ENCODE measurements at regions not wholly inside any gene's neighbourhood (a gene's known extent, or its start where the extent isn't known, plus 50 kb on each side); places are given as distances from the start of the nearest gene placed in this dataset.

- H3K9me3 ChIP-seq (ENCODE audit: control insufficient read depth, insufficient read depth, low read length) = no peaks in the 10 kb centered on the region
- no peak overlapping the region for H2BK20ac ChIP-seq (ENCODE audit: low read depth, low read length)
- no peak overlapping the region for H2BK5ac ChIP-seq (ENCODE audit: low read depth, low read length, poor library complexity, severe bottlenecking)
- no peak overlapping the region for H2BK15ac ChIP-seq (ENCODE audit: low read depth, low read length)
- no peak overlapping the region for H4K8ac ChIP-seq (ENCODE audit: low read depth in 2 of 2, low read length in 2 of 2)
- H2AFZ ChIP-seq (replicated peaks; ENCODE audit: low read length, poor library complexity) = no peak overlapping the region
- ChIA-PET POLR2A (ENCODE audit: unreplicated experiment) (no interaction called here), CTCF (no interaction called here)
- no peak overlapping the region for H2BK120ac ChIP-seq (ENCODE audit: low read depth, low read length)
- no peak overlapping the region for H3K4ac ChIP-seq (ENCODE audit: low read depth, low read length)
- ATAC-seq (ENCODE audit: low read depth) = no peak
- no peaks in the 10 kb centered on the region for H3K27me3 ChIP-seq (ENCODE audit: control insufficient read depth, insufficient read depth, low read length)
- H3K56ac ChIP-seq (ENCODE audit: extremely low read depth, insufficient read depth, low read length) = no peak overlapping the region
- no peaks in the 10 kb centered on the region for H4K20me1 ChIP-seq (ENCODE audit: insufficient read depth, low read length)
- dilution Hi-C loops (cut with HindIII; ENCODE audit: low sequenced_read_pairs, unreplicated experiment) (no loop called here), intact Hi-C loops (cut with micrococcal nuclease) (no loop called here), in situ Hi-C loops (cut with MboI; ENCODE audit: low sequenced_read_pairs) (no loop called here)
- H2AK5ac ChIP-seq (ENCODE audit: low read depth, low read length) = no peak overlapping the region
- H3K14ac ChIP-seq (replicated peaks; ENCODE audit: low read depth, low read length) = no peak overlapping the region
- no peak overlapping the region for H3K4me2 ChIP-seq (ENCODE audit: low read depth, low read length)
- no peak overlapping the region for H3K23ac ChIP-seq (ENCODE audit: low read depth, low read length)
- H4K91ac ChIP-seq (ENCODE audit: insufficient read depth, low read depth, low read length) = no peak overlapping the region
- H3K9me1 ChIP-seq (ENCODE audit: insufficient read depth, low read length) = no peaks in the 10 kb centered on the region
- TF ChIP-seq CHD1 (IDR thresholded peaks at IDR 0.05; ENCODE audit: low read depth, low read length) (no peak), FOS (IDR thresholded peaks at IDR 0.05; ENCODE audit: low read depth, low read length) (no peak), BHLHE40 (IDR thresholded peaks at IDR 0.05; ENCODE audit: low read depth, low read length) (no peak), CTCF (conservative IDR thresholded peaks at IDR 0.05; ENCODE audit: low read depth, low read length) (no peak), NFE2L2 (IDR thresholded peaks at IDR 0.05; ENCODE audit: low read depth, low read length) (no peak), CEBPB (IDR thresholded peaks at IDR 0.05; ENCODE audit: low read depth, low read length) (no peak), MAZ (IDR thresholded peaks at IDR 0.05; ENCODE audit: borderline replicate concordance, low read depth, low read length) (no peak)
- H4K5ac ChIP-seq (ENCODE audit: low read depth, low read length) = no peak overlapping the region
- H3K79me1 ChIP-seq (ENCODE audit: low read depth in 1 of 2, low read length in 2 of 2) = no peaks in the 10 kb centered on the region
- no peak overlapping the region for H3K4me3 ChIP-seq (ENCODE audit: insufficient read depth, low read depth, low read length)
- H3K36me3 ChIP-seq (ENCODE audit: control insufficient read depth, insufficient read depth, low read length) = no peaks in the 10 kb centered on the region
- H3K18ac ChIP-seq (ENCODE audit: low read depth, low read length) = no peak overlapping the region
- no peak overlapping the region for H3K9ac ChIP-seq (ENCODE audit: low read depth, low read length)
- WGBS, 2 experiments (ENCODE audit: extremely low coverage in 2 of 2, insufficient read length in 1 of 2) = no CpG with 5 or more reads among the region's 2 CpGs
- DNase-seq = no peak
- H3K4me1 ChIP-seq (ENCODE audit: control insufficient read depth, insufficient read depth, low read length) = 0 out of 2 replicates have a peak, but pooled peaks cover 2% of the 10 kb centered on the region
- BruUV-seq (replicated peaks) = no TSS peak
- no peak overlapping the region for H3K27ac ChIP-seq (ENCODE audit: insufficient read depth, low read length)
- no peak overlapping the region for H2AK9ac ChIP-seq (replicated peaks; ENCODE audit: low read depth, low read length, poor library complexity)
Observed at GRCh38 chr10:108421266-108421665, 1256.8 kb upstream of the SORCS1 start.

Measured in IMR-90 (cell line).